Activated CD4-positive, alpha-beta T cell treated with anti-CD3 and anti-CD28 coated beads for 24 hours (primary cell): ENCODE measurements at regions not wholly inside any gene's neighbourhood (a gene's known extent, or its start where the extent isn't known, plus 50 kb on each side); places are given as distances from the start of the nearest gene placed in this dataset.
A peak's percentile ranks its signal among the peaks of the same experiment; 100 is the strongest.
"Not testable (repeated sequence)": the region's sequence is repeated elsewhere in the genome, so short reads cannot be mapped to it uniquely, and the experiment has no call there.

Experiments used
- DNase-seq, 2 donors: peaks; one replicate each; pipeline ENCODE4 v3.0.0-alpha.2; 2020; ENCODE audit warnings: low read depth in 2 of 2

DNA sequence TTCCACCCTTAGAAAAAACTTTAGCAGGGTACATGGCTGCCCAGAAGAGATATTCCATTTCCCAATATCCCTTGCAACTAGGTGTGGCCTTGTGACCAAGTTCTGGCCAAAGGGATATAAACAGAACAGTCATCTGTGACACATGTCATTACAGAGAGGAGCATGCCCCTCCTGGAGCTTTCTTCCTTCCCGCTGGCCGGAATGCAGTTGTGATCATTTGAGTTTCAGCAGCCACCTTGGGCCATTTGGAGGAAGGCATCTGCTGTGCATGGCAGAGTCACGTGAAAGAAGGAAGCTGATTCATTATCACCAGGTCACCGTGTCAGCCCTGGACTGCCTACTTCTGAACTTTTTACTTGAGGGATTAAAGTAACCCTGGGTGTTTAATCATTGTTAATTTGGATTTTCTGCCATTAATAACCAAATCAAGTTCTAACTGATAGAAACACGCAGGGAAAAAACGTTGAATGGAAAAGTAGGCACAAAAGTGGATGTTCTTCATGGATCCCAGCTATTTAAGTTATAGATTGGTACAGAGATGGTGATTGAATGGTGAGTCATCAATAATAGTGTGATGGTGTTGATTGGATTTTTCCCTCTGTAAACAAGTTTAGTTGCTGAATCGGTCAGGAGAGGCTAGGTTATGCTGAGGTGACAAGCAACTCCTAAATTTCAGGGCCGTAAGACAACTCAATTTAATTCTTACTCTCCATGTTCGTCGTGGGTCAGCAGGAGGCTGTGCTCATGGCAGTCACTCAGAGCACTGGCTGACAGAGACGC lies 80.7 kb upstream of the CCDC167 start:
- no peak for DNase-seq

- no peak for DNase-seq
Observed at GRCh38 chr6:37579444-37580067, 79.9 kb upstream of the CCDC167 start.

DNA sequence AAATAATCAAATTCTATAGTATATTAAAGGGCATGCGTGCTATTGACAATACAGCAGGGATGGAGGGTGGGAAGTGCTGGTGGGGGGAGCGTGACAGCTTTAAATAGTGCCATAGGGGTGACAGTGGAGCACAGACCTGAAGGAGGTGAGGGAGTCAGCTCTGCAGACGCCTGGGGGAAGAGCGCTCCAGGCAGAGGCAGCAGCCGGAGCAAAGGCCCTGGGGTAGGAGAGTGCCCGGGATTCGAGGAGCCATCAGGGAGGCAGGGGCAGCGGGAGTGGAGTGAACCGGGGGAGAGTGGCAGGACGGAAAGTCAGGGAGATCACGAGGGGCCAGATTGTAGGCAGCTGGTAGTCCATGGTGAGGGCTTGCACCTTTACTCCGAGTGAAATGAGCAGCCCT lies 78.4 kb upstream of the CCDC167 start:
- no peak for DNase-seq

GRCh38 chr6:37576336-37576737 lies 76.6 kb upstream of the CCDC167 start:
- no peak for DNase-seq

DNA sequence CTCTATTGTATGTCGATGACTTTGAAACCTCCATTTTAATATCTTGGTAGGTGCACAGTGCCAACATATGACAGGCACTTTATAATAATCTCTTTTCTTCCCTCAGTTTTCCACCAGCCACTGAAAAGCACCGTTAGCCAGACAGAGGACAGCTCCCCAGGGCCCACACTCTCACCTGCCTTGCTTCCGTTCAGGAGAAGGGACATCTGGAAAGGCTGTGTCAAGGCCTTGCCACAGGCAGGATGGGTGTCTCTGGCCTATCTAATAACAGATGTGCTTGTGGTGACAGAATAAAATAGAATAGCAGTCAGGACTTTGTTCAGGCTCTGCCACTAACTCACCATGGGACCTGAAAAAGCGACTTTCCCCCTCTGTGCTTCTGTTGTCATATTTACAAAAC lies 75.5 kb upstream of the CCDC167 start:
- no peak for DNase-seq

DNA sequence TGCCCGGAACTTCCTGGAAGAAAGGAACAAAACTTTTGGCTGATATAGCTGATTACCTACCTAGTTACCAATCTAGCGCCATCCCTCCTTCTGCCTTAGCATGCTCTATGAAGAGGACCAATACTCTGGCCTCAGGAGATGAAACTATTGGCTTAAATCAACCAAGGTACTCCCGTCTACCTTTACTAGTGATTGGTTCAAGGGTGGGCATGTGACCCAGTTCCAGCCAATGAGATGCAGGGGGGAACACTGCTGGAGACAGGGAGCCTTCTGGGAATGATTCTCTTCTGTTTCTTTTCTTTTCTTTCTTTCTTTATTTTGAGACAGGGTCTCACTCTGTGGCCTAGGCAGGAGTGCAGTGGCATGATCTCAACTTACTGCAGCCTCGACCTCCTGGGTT lies 72.6 kb upstream of the CCDC167 start:
- no peak for DNase-seq

DNA sequence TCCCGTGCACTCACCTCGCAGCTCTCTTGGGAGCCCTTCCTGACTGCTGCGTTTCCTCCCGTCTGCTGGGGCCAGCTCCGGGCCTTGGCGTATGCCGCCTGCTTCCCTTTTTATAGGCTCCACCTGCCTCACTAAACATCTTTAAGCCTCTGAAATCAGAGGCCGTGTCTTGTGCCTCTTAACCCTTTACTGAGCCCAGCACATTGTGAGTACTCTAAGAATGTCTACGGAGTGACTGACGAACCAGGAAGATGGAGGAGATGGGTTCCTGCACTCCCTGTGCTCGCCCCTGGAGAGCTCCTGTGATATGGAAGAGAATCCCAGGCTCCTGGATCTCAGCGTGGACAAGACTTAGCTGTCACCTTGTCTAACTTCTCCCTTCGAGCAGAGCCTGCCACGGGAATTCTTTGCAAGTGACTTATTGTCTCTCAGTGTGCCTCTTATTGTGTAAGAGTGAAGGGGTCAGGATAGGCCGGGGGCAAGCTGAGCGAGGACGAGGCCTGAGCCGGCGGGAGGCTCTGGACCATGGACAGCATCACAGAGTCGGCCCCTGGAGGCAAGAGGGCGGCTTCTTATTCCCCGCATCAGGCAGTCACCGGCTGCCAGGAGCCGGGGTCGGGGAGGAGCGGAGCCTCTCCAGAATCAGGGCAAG lies 70.9 kb upstream of the CCDC167 start:
- no peak for DNase-seq

DNA sequence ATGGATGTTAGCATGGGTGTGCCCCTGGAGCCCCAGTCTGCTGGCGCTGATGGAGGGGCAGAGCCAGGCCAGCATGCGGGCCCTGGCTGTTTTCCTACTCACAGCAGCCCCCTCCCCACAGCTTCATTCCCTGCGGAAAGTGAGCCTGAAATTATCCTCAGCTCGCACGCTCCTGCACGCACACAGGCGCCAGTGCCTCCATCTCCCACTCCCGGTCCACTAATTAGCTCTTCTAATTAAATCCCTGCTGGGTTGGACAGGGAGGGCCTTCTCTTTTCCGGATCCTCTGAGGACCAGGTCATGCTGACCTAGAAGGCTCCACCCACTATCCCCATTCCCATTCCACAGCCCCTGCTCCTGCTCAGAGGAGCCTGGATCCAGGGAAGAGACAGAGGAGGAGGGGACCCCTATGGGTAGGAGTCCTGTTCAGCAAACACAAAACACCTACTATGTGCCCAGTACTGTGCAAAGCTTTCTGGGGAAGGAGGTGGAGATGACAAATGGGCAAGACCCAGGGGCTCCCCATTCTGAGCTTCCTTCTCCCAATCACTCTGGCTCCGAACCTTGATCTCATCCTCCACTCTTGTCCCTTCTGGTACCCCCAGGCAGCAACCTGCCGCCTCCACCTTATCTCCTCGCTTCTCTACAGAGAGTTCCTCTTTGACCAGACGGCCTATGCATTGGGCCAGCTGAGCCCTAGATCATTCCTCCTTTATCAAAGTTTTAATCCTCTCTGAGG lies 70.2 kb upstream of the CCDC167 start:
- DNase-seq = no peak

- no peak for DNase-seq
Observed at GRCh38 chr6:37569317-37569716, 69.6 kb upstream of the CCDC167 start.

DNA sequence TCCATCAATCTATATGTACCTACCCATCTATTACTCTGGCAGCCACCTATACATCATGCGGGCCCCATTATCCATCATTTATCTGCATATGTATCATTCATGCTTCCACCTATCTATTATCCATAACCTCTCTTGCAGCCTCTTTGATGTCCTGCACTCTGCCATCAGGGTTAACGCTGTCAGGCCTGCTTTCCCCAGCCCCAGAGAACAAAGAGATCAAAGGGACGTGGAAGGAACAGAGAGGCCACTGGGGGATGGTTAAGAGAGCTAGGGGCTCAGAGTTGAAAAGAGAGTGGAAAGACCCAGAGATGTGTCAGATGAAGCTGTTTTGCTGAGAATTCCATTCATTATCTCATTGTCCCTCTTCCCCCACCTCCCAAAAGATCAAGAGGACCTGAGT lies 67.3 kb upstream of the CCDC167 start:
- DNase-seq = no peak

GRCh38 chr6:37566111-37566949 lies 66.6 kb upstream of the CCDC167 start:
- peak; percentile 66 to 68 for DNase-seq

DNA sequence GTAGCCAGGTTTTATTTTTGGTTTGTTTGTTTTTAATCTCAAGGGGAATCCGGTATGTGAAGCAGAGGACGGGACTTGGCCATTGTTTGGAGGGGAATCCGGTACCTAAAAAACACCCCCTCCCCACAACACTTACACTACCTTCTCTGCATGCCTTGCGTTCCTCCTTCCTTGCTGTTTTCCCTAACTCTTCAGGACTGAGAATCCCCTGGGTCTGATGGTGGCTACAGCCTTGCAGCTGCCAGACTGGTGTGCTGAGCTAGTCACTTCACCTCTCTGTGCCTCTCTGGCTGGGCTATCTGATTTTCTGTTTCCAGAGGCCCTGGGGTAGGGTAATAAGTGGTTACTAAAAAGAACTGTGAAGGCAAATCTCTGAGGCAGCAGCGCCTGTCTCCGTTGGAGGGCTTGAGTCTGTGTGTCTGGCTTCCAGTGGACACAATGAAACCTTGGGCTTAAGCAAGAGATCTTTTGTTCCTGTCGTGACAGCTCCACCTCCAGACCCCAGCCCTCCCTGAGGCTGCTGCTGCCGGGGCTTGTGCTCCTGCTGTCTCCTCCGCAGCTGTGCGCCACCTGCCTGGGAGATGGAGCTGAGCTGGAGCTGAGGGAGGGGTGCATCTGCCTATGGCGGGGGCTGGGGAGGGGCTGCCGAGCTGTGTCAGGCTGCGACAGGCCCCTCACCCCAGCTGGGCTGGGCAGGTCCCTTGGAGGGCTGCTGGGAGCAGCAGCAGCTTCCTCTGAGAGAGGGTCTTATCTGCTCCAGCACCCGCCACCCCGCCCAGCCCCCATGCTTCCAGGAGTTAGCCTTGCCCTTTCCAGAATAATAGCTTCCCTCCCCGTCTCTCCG lies 65.8 kb upstream of the CCDC167 start:
- no peak for DNase-seq

DNA sequence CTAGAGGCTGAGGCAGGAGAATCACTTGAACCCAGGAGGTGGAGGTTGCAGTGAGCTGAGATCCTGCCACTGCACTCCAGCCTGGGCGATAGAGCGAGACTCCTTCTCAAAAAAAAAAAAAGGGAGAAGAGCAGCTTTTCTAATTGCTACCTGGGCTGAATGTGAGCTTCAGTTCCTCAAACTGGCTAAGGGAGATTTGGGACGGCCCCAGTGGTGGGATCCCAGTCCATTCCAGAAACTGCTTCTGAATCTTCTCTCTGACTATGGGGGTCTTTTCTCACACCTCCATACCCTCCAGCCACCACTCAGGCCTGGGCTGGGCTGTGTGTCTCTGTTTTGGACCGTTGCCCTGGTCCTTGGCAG lies 63.2 kb upstream of the CCDC167 start:
- DNase-seq = not testable (repeated sequence)

DNA sequence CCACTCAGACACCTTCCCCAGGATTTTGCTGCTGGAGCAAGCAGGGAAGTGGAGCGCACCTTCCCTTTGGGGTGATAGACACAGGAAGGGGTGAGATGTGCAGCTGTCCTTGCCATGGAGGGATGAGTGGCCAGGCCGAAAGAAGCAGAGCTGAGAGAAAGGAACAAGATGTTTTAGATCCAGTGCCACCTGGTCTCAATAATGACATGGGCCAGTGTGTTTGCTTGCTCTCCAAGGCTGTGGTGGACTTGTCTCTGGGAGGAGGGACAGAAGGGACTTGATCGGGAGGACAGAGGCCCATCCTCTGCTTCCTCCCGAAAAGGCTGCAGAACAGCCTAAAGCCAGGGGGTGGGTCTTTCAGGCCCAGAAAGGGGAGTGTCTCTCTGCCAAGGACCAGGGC lies 61.7 kb upstream of the CCDC167 start:
- no peak for DNase-seq

GRCh38 chr6:37560737-37561103 lies 61.0 kb upstream of the CCDC167 start:
- DNase-seq = no peak

DNA sequence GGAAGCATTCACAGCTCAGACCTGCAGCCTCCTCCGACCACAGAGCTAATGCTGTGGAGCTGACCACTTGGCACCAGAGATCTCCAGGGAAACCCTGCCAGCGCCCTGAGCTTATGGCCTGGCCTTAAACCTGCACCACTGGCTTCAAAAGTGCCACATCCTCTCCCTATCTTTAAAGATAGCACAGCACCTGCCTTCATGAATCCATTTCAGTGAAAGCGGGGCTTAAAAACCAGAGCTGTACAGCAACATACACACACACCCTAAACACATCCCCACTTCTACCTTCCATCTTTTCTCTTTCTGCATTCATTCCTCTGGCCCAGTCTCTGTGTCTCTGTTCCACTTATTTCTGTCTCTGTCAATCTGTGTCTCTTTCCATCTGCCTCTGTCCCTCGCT lies 59.8 kb upstream of the CCDC167 start:
- DNase-seq = no peak

DNA sequence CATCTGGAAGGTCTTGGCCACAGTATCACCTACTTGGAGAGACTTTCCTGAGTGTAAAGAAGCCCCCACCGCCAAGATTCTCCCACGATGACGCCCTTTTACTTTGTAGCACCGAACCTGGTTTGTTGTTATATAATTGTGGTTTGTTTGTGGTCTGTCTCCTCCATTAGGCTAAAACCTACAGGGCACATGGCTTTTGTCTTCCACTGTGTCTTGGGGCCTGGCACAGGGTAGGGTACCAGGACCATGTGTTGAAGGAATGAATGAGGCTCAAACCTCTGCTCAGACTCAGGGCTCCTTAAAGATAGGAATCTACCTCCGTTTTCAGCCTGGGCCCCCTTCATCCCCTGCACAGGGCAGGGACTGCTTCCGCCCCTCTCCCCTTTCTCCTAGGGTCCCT lies 59.4 kb upstream of the CCDC167 start:
- no peak for DNase-seq

- DNase-seq = no peak
Observed at GRCh38 chr6:37558646-37559045, 59.0 kb upstream of the CCDC167 start.

DNA sequence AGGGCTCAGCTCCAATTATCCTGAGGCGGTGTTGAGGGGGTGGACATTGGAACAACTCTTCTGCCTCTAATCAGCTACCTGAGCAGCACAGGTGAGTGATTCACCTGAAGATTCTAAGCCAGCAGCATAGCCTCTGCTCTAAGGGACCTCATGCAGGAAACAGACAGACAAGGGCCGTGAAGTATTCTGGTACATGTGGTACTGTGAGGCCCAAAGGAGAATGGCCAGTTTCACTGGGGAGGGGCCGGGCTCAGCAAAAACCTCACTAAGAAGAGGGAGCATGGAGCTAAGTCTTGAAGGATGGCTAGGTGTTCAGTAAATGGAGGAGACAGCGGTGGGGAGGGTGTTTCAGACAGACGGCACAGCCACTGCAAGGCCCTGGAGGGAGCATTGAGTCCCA lies 58.5 kb upstream of the CCDC167 start:
- no peak for DNase-seq

DNA sequence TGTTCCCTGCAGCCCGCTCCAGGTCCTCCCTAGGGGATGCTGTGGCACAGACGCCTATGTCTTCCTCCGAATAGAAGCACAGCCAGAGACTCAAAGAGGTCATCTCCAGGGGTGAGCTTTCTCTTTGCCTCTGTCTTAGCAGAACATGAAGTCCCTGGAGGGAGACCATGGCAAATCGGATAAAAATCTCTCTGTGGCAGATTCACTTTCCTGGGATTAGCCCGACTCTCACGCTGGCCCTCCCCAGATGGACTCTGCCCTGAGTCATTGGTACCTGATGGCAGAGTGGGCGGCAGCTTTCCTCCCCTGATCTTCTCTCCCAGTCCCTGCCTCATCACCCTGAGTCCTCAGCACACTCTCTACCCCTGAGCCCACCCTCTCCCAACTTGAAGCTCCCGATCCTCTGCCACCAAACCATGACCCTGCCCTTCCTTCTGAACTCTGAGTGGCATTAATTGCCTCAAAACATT lies 58.0 kb upstream of the CCDC167 start:
- DNase-seq = no peak
